ENCODE measurements at regions not wholly inside any gene's neighbourhood (a gene's known extent, or its start where the extent isn't known, plus 50 kb on each side); places are given as distances from the start of the nearest gene placed in this dataset.

DNA sequence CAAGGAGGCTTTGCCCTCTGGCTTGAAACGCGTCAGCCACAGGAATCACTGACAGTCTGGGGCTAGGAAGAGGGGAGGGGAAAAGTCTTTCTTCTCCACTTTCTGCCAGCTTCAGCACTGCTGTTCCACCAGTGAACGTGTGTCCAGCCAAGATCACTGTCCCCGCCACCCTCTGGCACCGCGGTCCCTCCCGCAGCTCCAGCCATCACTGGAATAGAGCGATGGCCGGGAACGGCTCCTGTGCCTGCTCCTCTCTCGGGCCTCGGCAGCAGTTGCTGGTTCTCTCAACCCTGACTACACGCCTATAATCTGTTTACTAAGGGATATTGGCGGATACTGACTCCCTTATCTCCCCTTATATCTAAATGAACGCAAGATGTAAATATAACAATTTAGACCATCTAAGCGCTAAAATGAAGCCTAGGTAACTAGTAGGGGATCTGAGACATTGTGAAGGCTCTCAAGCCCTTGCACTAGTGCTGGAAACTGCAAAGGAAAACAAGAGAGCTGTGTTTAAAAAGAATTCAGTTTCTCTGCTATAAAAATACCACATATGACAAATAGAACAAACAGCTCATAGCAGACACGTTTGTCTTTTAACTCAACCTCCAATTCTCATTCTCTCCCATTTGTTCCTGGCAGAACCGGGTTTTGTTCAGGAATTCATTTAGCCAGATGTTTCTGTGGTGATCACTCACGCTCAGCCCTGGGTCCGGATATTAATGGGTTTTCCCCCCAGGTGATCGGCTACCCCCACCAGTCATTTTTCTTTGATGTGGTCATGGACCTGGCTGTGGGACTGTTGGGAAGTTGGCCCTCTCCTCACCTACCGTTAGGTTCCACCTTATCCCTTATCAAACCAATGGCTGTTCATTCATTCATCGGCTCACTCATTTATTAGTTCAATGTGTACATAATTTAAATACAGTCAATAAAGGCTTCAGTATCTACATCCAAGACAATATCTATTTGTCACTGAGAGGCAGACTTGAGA, 149.8 kb downstream of the MED10 start:
- DNase-seq: no peak

DNA sequence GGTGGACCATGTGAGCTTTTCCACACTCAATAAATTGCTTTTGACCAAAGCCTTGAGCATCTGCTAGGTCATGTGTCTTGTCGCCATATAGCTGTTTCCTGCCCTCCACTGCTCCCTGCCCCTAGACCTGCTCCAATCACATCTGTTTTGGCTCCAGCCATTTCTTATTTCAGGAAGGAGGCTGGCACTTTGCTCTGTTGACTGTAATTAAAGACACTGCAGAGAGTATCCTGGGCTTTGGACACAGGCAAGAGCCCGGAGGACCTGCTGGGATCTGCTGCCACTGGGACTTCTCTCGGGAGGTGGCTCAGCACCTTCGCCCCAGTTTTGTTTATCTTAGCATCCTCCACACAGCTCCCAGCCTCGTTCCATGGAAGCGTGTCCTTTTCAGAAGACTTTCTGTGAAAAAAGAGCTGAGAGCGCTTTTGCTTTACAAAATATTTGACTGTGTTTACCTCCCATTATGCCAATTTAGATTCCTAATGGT, 153.2 kb downstream of the MED10 start:
- no peak for DNase-seq

- DNase-seq: no peak
These were observed 153.9 kb downstream of the MED10 start for GRCh38 chr5:6224406-6224805.

DNA sequence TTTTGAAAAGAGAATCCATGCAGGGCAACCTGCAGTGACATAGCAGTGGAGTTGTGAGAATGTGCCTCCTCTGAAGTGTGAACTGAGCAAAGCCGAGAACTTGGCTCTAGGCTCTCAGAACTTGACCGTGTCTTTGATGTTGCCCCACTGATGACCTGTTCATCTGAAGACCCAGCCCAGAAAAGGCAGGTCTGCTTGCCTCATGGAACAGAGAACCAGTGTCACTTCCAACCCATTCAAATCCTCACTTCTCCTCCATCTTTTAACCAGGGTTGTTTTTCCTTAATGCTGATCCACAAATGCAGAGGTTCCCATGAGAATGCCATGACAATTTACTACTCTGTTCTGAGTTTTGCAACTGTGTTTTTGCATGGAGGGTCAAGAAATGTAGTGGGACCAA, 155.4 kb downstream of the MED10 start:
- no peak for DNase-seq

DNA sequence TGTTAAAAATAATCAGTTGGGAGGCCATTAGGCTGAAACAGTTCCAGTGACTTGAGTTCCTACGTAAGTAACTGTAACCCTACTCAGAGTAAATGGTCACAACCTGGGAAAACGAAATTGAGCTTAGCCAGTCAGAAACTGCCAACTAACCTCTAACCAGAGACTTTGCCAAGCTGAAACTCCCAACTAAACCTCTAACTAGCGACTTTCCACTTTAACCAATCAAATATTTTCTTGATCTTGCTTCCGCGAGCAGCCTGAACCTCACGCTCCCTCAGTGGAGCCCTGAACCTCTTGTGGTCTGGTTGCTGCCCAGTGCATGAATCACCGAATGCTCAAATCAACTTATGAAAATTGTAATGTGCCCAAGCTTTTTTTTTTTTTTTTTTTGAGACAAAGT, 156.2 kb downstream of the MED10 start:
- DNase-seq: no peak

DNA sequence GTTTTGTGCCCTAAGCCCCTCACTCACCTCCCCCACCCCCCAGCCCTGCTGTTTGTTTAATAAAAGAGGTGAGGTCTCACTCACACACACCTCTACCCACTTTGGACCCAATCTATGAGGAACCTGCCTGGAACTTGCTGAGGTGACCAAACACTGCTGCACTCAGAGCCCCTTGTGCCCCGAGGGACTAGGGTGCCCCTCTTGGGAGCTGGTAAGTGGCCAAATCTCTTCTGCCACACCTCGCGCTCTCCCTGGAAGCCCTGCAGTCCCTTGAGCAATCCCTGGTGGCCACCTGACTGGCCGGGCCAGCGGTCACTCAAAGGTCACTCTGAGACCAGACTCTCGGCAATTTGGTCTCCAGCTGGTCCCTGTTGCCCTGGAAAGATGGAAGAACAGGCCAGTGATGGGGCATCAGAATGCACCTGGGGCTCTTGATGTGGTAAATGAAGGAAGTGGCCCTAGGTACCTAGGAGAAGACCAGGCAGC, 157.2 kb downstream of the MED10 start:
- no peak for DNase-seq

- no peak for DNase-seq
These were observed 157.8 kb downstream of the MED10 start for GRCh38 chr5:6220346-6221088.

GRCh38 chr5:6218517-6218916, 159.8 kb downstream of the MED10 start:
- no peak for DNase-seq

- DNase-seq: no peak
These were observed 160.2 kb downstream of the MED10 start for GRCh38 chr5:6218116-6218515.

DNA sequence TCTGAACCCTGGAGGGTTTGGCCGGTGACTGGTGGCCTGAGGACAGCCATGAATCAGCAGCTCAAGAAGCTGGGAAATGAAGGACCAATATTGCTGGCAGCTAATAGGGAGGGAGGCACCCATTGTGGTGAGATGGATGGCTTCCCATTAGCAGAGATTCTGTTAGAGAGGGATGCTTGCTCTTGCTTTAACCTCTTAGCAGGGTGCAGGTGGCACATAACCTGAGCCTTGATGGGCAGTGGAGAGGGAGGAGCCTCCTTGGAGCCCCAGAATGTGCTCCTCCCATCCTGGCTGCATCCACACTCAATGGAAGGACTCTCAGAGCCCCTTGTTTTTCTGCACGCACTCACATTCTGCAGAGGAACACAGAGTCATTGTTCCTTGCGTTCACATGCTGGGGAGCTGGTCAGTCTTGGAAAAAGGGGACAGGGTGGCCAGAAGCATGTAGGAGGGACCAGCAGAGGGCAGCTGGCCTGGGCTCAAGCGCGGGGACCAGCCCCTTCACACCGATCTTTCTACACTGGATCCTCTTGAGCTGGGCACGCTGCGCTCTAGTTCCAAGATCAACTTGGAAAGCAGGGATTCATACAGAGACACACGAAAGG, 161.8 kb downstream of the MED10 start:
- no peak for DNase-seq

DNA sequence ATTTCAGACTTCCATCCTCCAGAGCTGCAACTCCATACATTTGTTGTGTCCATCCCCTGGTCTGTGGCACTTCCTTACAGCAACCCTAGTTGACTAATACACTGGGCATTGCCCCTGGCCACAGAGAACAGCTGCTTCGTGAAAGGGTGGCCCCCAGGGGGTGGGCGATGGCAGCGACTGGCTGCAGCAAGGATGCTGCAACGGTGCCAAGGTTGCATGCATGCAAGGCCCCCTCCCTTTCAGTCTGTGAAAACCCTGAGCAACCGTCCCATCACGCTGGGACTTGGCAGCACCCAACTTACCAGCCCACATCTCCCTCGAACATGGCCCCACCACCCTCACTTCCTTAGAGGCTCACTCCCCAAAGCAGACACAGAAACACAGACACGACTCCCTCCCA, 162.5 kb downstream of the MED10 start:
- no peak for DNase-seq

- no peak for DNase-seq
These were observed 166.1 kb downstream of the MED10 start for GRCh38 chr5:6212244-6212643.

DNA sequence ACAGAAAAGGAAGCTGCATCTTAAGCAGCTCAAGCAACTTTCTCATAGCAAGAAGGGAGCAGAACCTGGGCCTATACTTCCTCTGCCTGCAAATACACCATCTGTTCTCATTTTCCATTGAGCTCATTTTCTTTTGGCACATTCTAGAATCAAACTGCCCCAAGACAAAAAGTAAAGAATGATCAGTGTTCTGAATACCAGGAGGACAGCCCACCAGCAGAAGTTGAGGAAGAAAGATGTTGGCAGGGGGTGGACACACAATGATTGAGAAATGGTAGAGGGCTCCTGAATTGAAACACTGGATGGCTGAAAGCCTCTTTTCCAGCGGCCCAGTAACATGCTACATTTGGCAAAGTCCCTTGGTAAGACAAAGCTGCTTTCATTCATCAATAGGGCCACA, 171.8 kb downstream of the MED10 start:
- DNase-seq: no peak

DNA sequence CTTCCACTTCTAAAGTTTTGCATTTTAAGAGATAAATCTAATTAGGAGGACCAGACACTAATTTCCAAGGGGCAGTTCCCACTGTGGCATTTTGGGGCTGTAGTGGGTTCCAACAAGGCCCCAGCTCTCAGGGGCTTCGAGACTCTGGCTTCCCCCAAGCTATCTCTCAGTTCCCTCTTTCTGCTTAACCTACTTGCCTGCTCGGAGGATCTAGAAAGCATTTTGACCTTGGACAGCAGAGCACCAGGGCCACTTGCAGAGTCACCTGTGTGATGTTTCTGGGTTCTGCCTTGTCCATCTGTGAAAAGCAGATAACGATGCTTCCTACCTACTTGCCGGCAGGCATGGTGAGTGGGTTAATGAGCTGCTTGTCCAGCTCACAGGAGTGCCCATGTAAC, 175.4 kb downstream of the MED10 start:
- no peak for DNase-seq

GRCh38 chr5:6202149-6202967, 176.0 kb downstream of the MED10 start:
- DNase-seq: no peak

GRCh38 chr5:6201631-6202030, 176.7 kb downstream of the MED10 start:
- no peak for DNase-seq

DNA sequence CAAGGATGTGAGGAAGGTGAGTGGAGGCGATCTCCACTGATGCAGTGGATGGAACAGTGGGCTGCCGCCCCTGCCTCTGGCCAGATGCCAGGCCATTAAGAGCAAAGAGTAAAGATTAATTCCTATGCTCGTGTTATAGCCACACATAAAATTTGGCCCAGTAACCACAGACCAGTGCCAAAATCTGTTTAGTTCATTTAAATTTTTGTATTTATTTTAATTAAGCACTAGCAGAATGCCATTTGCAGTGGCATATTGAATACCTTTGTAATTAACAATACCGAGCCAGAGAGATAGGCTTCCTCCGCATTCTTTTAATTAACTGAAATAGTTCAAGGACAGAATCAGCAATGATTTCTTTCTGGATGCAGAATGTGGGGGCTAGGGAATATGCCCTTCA, 179.8 kb downstream of the MED10 start:
- DNase-seq: no peak

GRCh38 chr5:6197427-6197826, 180.9 kb downstream of the MED10 start:
- no peak for DNase-seq

- no peak for DNase-seq
These were observed 182.5 kb downstream of the MED10 start for GRCh38 chr5:6195711-6196358.

- DNase-seq: no peak
These were observed 183.3 kb downstream of the MED10 start for GRCh38 chr5:6194906-6195612.

DNA sequence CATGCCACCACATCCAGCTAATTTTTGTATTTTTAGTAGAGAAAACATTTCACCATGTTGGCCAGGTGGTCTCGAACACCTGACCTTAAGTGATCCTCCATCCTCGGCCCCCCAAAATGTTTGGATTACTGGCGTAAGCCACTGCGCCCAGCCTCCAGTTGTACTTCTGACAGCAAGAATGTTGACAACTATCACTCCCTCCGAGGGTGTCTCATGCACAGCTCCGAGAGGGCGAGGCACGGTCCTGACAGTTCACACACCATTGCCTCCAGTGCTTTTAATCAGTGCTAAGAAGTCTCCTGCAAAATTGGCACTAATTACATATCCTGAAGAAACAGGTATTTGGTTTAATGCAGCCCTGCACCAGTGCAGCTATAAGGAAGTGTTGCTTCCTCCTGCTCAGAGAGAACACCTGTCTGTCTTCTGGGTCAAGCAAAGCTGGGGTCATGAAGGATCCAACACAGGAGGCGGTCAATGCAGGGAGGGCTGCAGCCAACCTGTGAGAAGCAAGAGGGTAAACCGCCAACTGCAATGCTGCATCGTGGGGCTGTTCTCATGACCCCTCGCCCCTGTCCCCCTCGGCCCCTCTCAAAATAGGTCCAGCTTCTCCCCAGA, 184.0 kb downstream of the MED10 start:
- DNase-seq: no peak

Measured in right forelimb (tissue), 1 donor.